ENCODE measurements at regions not wholly inside any gene's neighbourhood (a gene's known extent, or its start where the extent isn't known, plus 50 kb on each side); places are given as distances from the start of the nearest gene placed in this dataset.
"Not testable (repeated sequence)": the region's sequence is repeated elsewhere in the genome, so short reads cannot be mapped to it uniquely, and the experiment has no call there.

- DNase-seq = not testable (repeated sequence)
These were observed 102.6 kb upstream of the LPCAT1 start for GRCh38 chr5:1626397-1626796.

GRCh38 chr5:1619531-1619930 is 95.8 kb upstream of the LPCAT1 start:
- peak; percentile 45 for DNase-seq

GRCh38 chr5:1618296-1618865 is 94.6 kb upstream of the LPCAT1 start:
- DNase-seq = not testable (repeated sequence)

- not testable (repeated sequence) for DNase-seq
These were observed 93.5 kb upstream of the LPCAT1 start for GRCh38 chr5:1617236-1617755.

- not testable (repeated sequence) for DNase-seq
These were observed 89.8 kb upstream of the LPCAT1 start for GRCh38 chr5:1613515-1613914.

GRCh38 chr5:1610526-1610925 is 86.8 kb upstream of the LPCAT1 start:
- not testable (repeated sequence) for DNase-seq

- DNase-seq = not testable (repeated sequence)
These were observed 85.4 kb upstream of the LPCAT1 start for GRCh38 chr5:1609111-1609510.

- DNase-seq = peak; percentile 74
These were observed 84.6 kb upstream of the LPCAT1 start for GRCh38 chr5:1608336-1608735.

- DNase-seq = not testable (repeated sequence)
These were observed 83.2 kb upstream of the LPCAT1 start for GRCh38 chr5:1606951-1607350.

- not testable (repeated sequence) for DNase-seq
These were observed 80.2 kb upstream of the LPCAT1 start for GRCh38 chr5:1603916-1604315.

- DNase-seq = not testable (repeated sequence)
These were observed 77.8 kb upstream of the LPCAT1 start for GRCh38 chr5:1601565-1601964.

- DNase-seq = peak; percentile 25
These were observed 75.4 kb upstream of the LPCAT1 start for GRCh38 chr5:1598950-1599737.

GRCh38 chr5:1597093-1597473 is 73.3 kb upstream of the LPCAT1 start:
- DNase-seq = not testable (repeated sequence)

GRCh38 chr5:1596462-1597092 is 72.8 kb upstream of the LPCAT1 start:
- DNase-seq = not testable (repeated sequence)

GRCh38 chr5:1594357-1595106 is 70.8 kb upstream of the LPCAT1 start:
- no peak for DNase-seq

- DNase-seq = no peak
These were observed 70.2 kb upstream of the LPCAT1 start for GRCh38 chr5:1593903-1594356.

- DNase-seq = peak; percentile 14
These were observed 64.4 kb upstream of the LPCAT1 start for GRCh38 chr5:1588071-1588694.

GRCh38 chr5:1583081-1583875 is 59.5 kb upstream of the LPCAT1 start:
- not testable (repeated sequence) for DNase-seq

- DNase-seq = not testable (repeated sequence)
These were observed 55.6 kb upstream of the LPCAT1 start for GRCh38 chr5:1579389-1579788.

GRCh38 chr5:1576851-1577250 is 53.1 kb upstream of the LPCAT1 start:
- not testable (repeated sequence) for DNase-seq

- not testable (repeated sequence) for DNase-seq
These were observed 52.4 kb upstream of the LPCAT1 start for GRCh38 chr5:1575991-1576714.

Data from MV-4-11 (cell line).